IMR-90 (cell line): ENCODE measurements at regions not wholly inside any gene's neighbourhood (a gene's known extent, or its start where the extent isn't known, plus 50 kb on each side); places are given as distances from the start of the nearest gene placed in this dataset.

ENCODE experiments used
- ATAC-seq: fragments of 200-7000 bp; cut with Tn5 transposase; 2 replicates; pipeline ENCODE4 v1.9.1; 2020; ENCODE audit warnings: low read depth, mild to moderate bottlenecking, moderate library complexity
- BruUV-seq: library from RNA; stranded (reverse); fragments of 400-500 nt; replicated peaks from 2 replicates; lab custom pipeline; 2021; lab: Mats Ljungman, UMichigan
- CTCF ChIA-PET: fragments of 300-600 bp; formaldehyde crosslinking; extraction: SDS; loops from one replicate; lab custom pipeline; 2021; ENCODE audit warnings: antibody characterized with exemption; lab: Yijun Ruan, JAX
- POLR2A ChIA-PET: fragments of 300-600 bp; sonication (Branson Sonifier 250); formaldehyde crosslinking; loops from one replicate; lab custom pipeline; 2022; ENCODE audit warnings: antibody characterized with exemption; ENCODE audit not compliant: unreplicated experiment; lab: Charles Lee
- DNase-seq: peaks from one replicate; pipeline ENCODE4 v3.0.0; 2013
- H2AFZ ChIP-seq: replicated peaks from 2 replicates; pipeline ENCODE3; 2013; ENCODE audit warnings: low read length, mild to moderate bottlenecking; ENCODE audit not compliant: poor library complexity
- H2AK5ac ChIP-seq: 2 replicates; pipeline ENCODE4 v1.6.1; 2013; ENCODE audit warnings: low read depth, low read length, inconsistent platforms
- H2AK9ac ChIP-seq: replicated peaks from 2 replicates; pipeline ENCODE3; 2013; ENCODE audit warnings: mild to moderate bottlenecking, low read depth, low read length, moderate library complexity; ENCODE audit not compliant: poor library complexity
- H2BK120ac ChIP-seq: 2 replicates; pipeline ENCODE4 v1.6.1; 2013; ENCODE audit warnings: low read depth, low read length, inconsistent platforms
- H2BK15ac ChIP-seq: 3 replicates; pipeline ENCODE4 v1.6.1; 2013; ENCODE audit warnings: low read depth, low read length, inconsistent platforms
- H2BK20ac ChIP-seq: 2 replicates; pipeline ENCODE4 v1.6.1; 2013; ENCODE audit warnings: low read depth, mild to moderate bottlenecking, inconsistent platforms, low read length, moderate library complexity
- H2BK5ac ChIP-seq: 2 replicates; pipeline ENCODE4 v1.6.1; 2013; ENCODE audit warnings: mild to moderate bottlenecking, low read depth, low read length, inconsistent platforms; ENCODE audit not compliant: poor library complexity, severe bottlenecking
- H3K14ac ChIP-seq: replicated peaks from 2 replicates; pipeline ENCODE4 v1.6.1; 2013; ENCODE audit warnings: low read depth, low read length, inconsistent platforms
- H3K18ac ChIP-seq: 2 replicates; pipeline ENCODE4 v1.6.1; 2013; ENCODE audit warnings: low read depth, low read length, control low read depth
- H3K23ac ChIP-seq: 2 replicates; pipeline ENCODE4 v1.6.1; 2013; ENCODE audit warnings: low read depth, low read length, inconsistent platforms
- H3K27ac ChIP-seq: 2 replicates; pipeline ENCODE4 v1.5.1; 2013; ENCODE audit warnings: mild to moderate bottlenecking, control low read depth, low read length; ENCODE audit not compliant: insufficient read depth
- H3K27me3 ChIP-seq: 2 replicates; pipeline ENCODE4 v1.6.1; 2013; ENCODE audit warnings: low read length; ENCODE audit not compliant: control insufficient read depth, insufficient read depth
- H3K36me3 ChIP-seq: 2 replicates; pipeline ENCODE4 v1.6.1; 2013; ENCODE audit warnings: low read length, mixed read lengths; ENCODE audit not compliant: control insufficient read depth, insufficient read depth
- H3K4ac ChIP-seq: 2 replicates; pipeline ENCODE4 v1.6.1; 2013; ENCODE audit warnings: low read depth, low read length, inconsistent platforms
- H3K4me1 ChIP-seq: 2 replicates; pipeline ENCODE4 v1.6.1; 2013; ENCODE audit warnings: low read length, mixed read lengths; ENCODE audit not compliant: control insufficient read depth, insufficient read depth
- H3K4me2 ChIP-seq: 2 replicates; pipeline ENCODE4 v1.6.1; 2013; ENCODE audit warnings: low read depth, mild to moderate bottlenecking, control low read depth, low read length, moderate library complexity
- H3K4me3 ChIP-seq: 2 replicates; pipeline ENCODE4 v1.5.1; 2013; ENCODE audit warnings: low read depth, mild to moderate bottlenecking, control low read depth, low read length, moderate library complexity; ENCODE audit not compliant: insufficient read depth
- H3K56ac ChIP-seq: 2 replicates; pipeline ENCODE4 v1.6.1; 2013; ENCODE audit warnings: low read length, inconsistent platforms; ENCODE audit not compliant: insufficient read depth; ENCODE audit errors: extremely low read depth
- H3K79me1 ChIP-seq, 2 experiments: 2 replicates each; pipeline ENCODE4 v1.6.1; 2013; ENCODE audit warnings: low read length in 2 of 2, inconsistent platforms in 1 of 2, low read depth in 1 of 2
- H3K9ac ChIP-seq: 2 replicates; pipeline ENCODE4 v1.6.1; 2013; ENCODE audit warnings: low read depth, low read length, control low read depth
- H3K9me1 ChIP-seq: 2 replicates; pipeline ENCODE4 v1.6.1; 2013; ENCODE audit warnings: low read length, inconsistent platforms; ENCODE audit not compliant: insufficient read depth
- H3K9me3 ChIP-seq: 2 replicates; pipeline ENCODE4 v1.6.1; 2013; ENCODE audit warnings: low read length; ENCODE audit not compliant: control insufficient read depth, insufficient read depth
- H4K20me1 ChIP-seq: 2 replicates; pipeline ENCODE4 v1.6.1; 2013; ENCODE audit warnings: low read length, inconsistent platforms; ENCODE audit not compliant: insufficient read depth
- H4K5ac ChIP-seq: 2 replicates; pipeline ENCODE4 v1.6.1; 2013; ENCODE audit warnings: mild to moderate bottlenecking, low read depth, low read length, control low read depth
- H4K8ac ChIP-seq, 2 experiments: 2 replicates each; pipeline ENCODE4 v1.6.1; 2013; ENCODE audit warnings: low read depth in 2 of 2, low read length in 2 of 2, control low read depth in 1 of 2, inconsistent platforms in 1 of 2
- H4K91ac ChIP-seq: 2 replicates; pipeline ENCODE4 v1.6.1; 2013; ENCODE audit warnings: low read depth, low read length, inconsistent platforms; ENCODE audit not compliant: insufficient read depth
- CEBPB ChIP-seq: IDR thresholded peaks from 2 replicates; pipeline ENCODE4 v1.6.1; 2012; ENCODE audit warnings: low read depth, low read length, improper control_type of control experiment
- MAZ ChIP-seq: IDR thresholded peaks from 2 replicates; pipeline ENCODE4 v1.6.1; 2012; ENCODE audit warnings: low read depth, mild to moderate bottlenecking, low read length, improper control_type of control experiment, moderate library complexity, borderline replicate concordance
- RAD21 ChIP-seq: IDR thresholded peaks from 2 replicates; pipeline ENCODE4 v1.6.1; 2012; ENCODE audit warnings: low read length, improper control_type of control experiment
- WGBS, 2 experiments: methylation state at CpG; one replicate each; pipeline versions ENCODE4 v1.1.5 to v1.1.7; 2013; ENCODE audit warnings: missing lambda C conversion rate in 2 of 2; ENCODE audit not compliant: insufficient read length in 1 of 2; ENCODE audit errors: extremely low coverage in 2 of 2; 5-methylcytosine and 5-hydroxymethylcytosine counted together
- dilution Hi-C: fragments of 300-500 bp; cut with HindIII; formaldehyde crosslinking; loops from one replicate; pipeline ENCODE4 v1.14.3; 2018; ENCODE audit warnings: low sequenced_read_pairs; ENCODE audit not compliant: unreplicated experiment
- in situ Hi-C: fragments of 300-500 bp; cut with MboI; formaldehyde crosslinking; loops from 3 replicates; pipeline ENCODE4 v1.14.3; 2019; ENCODE audit warnings: low sequenced_read_pairs, inconsistent platforms, mixed read lengths
- intact Hi-C: fragments of 100-400 bp; cut with micrococcal nuclease; formaldehyde crosslinking; loops from 2 replicates; pipeline ENCODE4 v1.10.0; 2022
- TF ChIP-seq, protein P1 (sequence below): fragments of 150-350 bp; IDR thresholded peaks from 2 replicates; pipeline ENCODE4 v1.6.1; 2017; ENCODE audit warnings: mild to moderate bottlenecking, antibody characterized with exemption, low read length, low read depth
- TF ChIP-seq, protein P2 (sequence below): conservative IDR thresholded peaks from 2 replicates; pipeline ENCODE4 v1.5.1; 2012; ENCODE audit warnings: mild to moderate bottlenecking, low read depth, low read length, improper control_type of control experiment

DNA sequence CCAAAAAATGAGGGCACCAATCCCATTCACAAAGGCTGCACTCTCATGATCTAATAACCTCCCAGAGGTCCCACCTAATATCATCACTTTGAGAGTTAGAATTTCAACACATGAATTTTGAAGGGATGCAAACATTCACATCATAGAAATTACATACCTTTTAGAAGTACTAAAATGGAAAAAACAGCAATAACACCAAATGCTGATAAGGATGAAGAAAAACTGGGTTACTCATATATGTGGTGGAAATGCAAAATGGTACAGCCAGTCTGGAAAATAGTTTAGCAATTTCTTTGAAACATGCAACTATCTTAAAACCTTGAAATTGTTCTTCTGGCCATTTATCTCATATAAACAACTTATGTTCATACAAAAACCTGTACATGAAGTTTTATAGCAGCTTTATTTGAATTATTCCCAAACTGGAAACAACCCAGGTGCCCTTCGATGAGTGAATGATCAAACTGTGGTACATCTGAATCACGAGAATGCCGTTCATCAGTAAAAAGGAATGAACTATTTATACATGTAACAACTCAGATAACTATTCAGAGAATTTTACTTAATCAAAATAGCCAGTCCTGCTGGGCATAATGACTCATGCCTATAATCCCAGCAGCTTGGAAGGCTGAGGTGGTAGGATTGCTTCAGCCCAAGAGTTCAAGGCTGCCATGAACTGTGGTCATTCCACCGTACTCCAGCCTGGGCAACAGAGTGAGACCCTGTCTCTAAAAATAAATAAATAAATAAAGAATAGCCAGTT is 109.4 kb upstream of the SSTR1 start (continued):
- TF ChIP-seq CEBPB = peak; percentile 89

DNA sequence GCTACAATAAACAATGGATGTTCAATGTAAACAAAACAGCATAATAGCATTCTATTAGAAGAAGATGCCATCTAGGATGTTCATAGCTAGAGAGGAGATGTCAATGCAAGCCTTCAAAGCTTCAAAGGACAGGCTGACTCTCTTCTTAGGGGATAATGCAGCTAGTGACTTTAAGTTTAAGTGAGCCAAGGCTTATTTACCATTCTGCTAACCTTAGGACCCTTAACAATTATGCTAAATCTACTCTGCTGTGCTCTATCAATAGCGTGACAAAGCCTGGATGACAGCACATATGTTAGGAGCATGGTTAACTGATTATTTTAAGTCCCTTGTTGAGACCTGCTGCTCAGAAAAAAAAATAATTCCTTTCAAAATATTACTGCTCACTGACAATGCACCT is 106.0 kb upstream of the SSTR1 start:
- dilution Hi-C loops = no loop called here

More for the DNA sequence above, 106.0 kb upstream of the SSTR1 start:
- H4K20me1 ChIP-seq = no peaks in the 10 kb centered on the region
- no peaks in the 10 kb centered on the region for H3K4me1 ChIP-seq
- H3K27ac ChIP-seq = no peak overlapping the region
- no CpG with 5 or more reads among the region's 1 CpG for WGBS, 2 experiments
- no peak overlapping the region for H4K8ac ChIP-seq
- H3K27me3 ChIP-seq = no peaks in the 10 kb centered on the region
- no peak for ATAC-seq
- H2AK9ac ChIP-seq = no peak overlapping the region
- H4K5ac ChIP-seq = no peak overlapping the region
- H3K36me3 ChIP-seq = no peaks in the 10 kb centered on the region
- TF ChIP-seq, protein P1, sequence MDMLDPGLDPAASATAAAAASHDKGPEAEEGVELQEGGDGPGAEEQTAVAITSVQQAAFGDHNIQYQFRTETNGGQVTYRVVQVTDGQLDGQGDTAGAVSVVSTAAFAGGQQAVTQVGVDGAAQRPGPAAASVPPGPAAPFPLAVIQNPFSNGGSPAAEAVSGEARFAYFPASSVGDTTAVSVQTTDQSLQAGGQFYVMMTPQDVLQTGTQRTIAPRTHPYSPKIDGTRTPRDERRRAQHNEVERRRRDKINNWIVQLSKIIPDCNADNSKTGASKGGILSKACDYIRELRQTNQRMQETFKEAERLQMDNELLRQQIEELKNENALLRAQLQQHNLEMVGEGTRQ = no peak
- TF ChIP-seq RAD21 (no peak), MAZ (no peak)
- TF ChIP-seq, protein P2, sequence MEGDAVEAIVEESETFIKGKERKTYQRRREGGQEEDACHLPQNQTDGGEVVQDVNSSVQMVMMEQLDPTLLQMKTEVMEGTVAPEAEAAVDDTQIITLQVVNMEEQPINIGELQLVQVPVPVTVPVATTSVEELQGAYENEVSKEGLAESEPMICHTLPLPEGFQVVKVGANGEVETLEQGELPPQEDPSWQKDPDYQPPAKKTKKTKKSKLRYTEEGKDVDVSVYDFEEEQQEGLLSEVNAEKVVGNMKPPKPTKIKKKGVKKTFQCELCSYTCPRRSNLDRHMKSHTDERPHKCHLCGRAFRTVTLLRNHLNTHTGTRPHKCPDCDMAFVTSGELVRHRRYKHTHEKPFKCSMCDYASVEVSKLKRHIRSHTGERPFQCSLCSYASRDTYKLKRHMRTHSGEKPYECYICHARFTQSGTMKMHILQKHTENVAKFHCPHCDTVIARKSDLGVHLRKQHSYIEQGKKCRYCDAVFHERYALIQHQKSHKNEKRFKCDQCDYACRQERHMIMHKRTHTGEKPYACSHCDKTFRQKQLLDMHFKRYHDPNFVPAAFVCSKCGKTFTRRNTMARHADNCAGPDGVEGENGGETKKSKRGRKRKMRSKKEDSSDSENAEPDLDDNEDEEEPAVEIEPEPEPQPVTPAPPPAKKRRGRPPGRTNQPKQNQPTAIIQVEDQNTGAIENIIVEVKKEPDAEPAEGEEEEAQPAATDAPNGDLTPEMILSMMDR = no peak
- H2AFZ ChIP-seq = no peak overlapping the region
- no peak overlapping the region for H3K4me3 ChIP-seq
- H3K56ac ChIP-seq = no peak overlapping the region
- H3K14ac ChIP-seq = no peak overlapping the region
- DNase-seq = no peak
- H3K9me3 ChIP-seq = peaks cover 7% of the 10 kb centered on the region; the same call in 1 of the 2 replicates
- no peak overlapping the region for H2BK120ac ChIP-seq
- CTCF ChIA-PET = interaction anchor here (0.6 to 0.7 kb wide), 2 partner anchors 18 to 179 kb away, joined by 3 to 5 read pairs; no protein-coding TSS in a partner anchor
- no peak overlapping the region for H2BK15ac ChIP-seq
- H3K4ac ChIP-seq = no peak overlapping the region
- no peak overlapping the region for H3K18ac ChIP-seq
- no peak overlapping the region for H3K4me2 ChIP-seq
- no TSS peak for BruUV-seq
- POLR2A ChIA-PET = no interaction called here
- no peak overlapping the region for H3K9ac ChIP-seq
- no peaks in the 10 kb centered on the region for H3K79me1 ChIP-seq
- no peak overlapping the region for H2BK20ac ChIP-seq
- no peak overlapping the region for H4K91ac ChIP-seq
- H2BK5ac ChIP-seq = no peak overlapping the region
- no peak overlapping the region for H3K23ac ChIP-seq
- H3K9me1 ChIP-seq = no peaks in the 10 kb centered on the region
- in situ Hi-C loops = no loop called here
- H2AK5ac ChIP-seq = no peak overlapping the region
- intact Hi-C loops = no loop called here
